Activated T-cell treated with anti-CD3 and anti-CD28 coated beads, Interleukin-2, amount 50 U/mL, for 24 hours (primary cell): ENCODE measurements at regions not wholly inside any gene's neighbourhood (a gene's known extent, or its start where the extent isn't known, plus 50 kb on each side); places are given as distances from the start of the nearest gene placed in this dataset.

Source experiments
- DNase-seq: peaks from one replicate; pipeline ENCODE4 v3.0.0-alpha.2; 2020
- H3K27ac Mint-ChIP-seq: 2 replicates; pipeline ENCODE4 v1.8.0; 2020; ENCODE audit warnings: mild to moderate bottlenecking, mixed read lengths
- H3K27me3 Mint-ChIP-seq: 2 replicates; pipeline ENCODE4 v1.8.0; 2020; ENCODE audit warnings: mixed read lengths
- H3K36me3 Mint-ChIP-seq: 2 replicates; pipeline ENCODE4 v1.8.0; 2020; ENCODE audit warnings: low read depth, mixed read lengths
- H3K4me1 Mint-ChIP-seq: 2 replicates; pipeline ENCODE4 v1.8.0; 2020; ENCODE audit warnings: low read depth, mixed read lengths
- H3K4me3 Mint-ChIP-seq: 2 replicates; pipeline ENCODE4 v1.8.0; 2020; ENCODE audit warnings: mild to moderate bottlenecking, moderate library complexity, mixed read lengths
- H3K9me3 Mint-ChIP-seq: 2 replicates; pipeline ENCODE4 v1.8.0; 2020; ENCODE audit warnings: mixed read lengths

- DNase-seq = no peak
Observed at GRCh38 chr5:136427426-136427825, 62.1 kb upstream of the TRPC7 start.

GRCh38 chr5:136425921-136426320 lies 60.6 kb upstream of the TRPC7 start:
- Mint-ChIP-seq H3K36me3 (no peaks in the 10 kb centered on the region), H3K4me1 (no peaks in the 10 kb centered on the region), H3K27me3 (no peaks in the 10 kb centered on the region), H3K27ac (no peak overlapping the region), H3K4me3 (no peak overlapping the region), H3K9me3 (peaks cover 4% of the 10 kb centered on the region)
- no peak for DNase-seq

More at GRCh38 chr5:136427426-136427825, 62.1 kb upstream of the TRPC7 start:
- no peaks in the 10 kb centered on the region for H3K36me3 Mint-ChIP-seq
- H3K4me1 Mint-ChIP-seq = no peaks in the 10 kb centered on the region
- no peak overlapping the region for H3K4me3 Mint-ChIP-seq
- H3K9me3 Mint-ChIP-seq = peaks cover 4% of the 10 kb centered on the region
- H3K27ac Mint-ChIP-seq = no peak overlapping the region
- no peaks in the 10 kb centered on the region for H3K27me3 Mint-ChIP-seq

- Mint-ChIP-seq H3K27me3 (no peaks in the 10 kb centered on the region), H3K4me1 (no peaks in the 10 kb centered on the region), H3K36me3 (no peaks in the 10 kb centered on the region), H3K27ac (no peak overlapping the region), H3K9me3 (peaks cover 3% of the 10 kb centered on the region), H3K4me3 (no peak overlapping the region)
- peak; percentile 35 for DNase-seq
Observed at GRCh38 chr5:136424835-136425584, 59.7 kb upstream of the TRPC7 start.

GRCh38 chr5:136423944-136424606 lies 58.7 kb upstream of the TRPC7 start:
- Mint-ChIP-seq H3K4me3 (no peak overlapping the region), H3K36me3 (no peaks in the 10 kb centered on the region), H3K9me3 (no peaks in the 10 kb centered on the region), H3K27ac (no peak overlapping the region), H3K4me1 (no peaks in the 10 kb centered on the region), H3K27me3 (no peaks in the 10 kb centered on the region)
- no peak for DNase-seq

- no peak for DNase-seq
- Mint-ChIP-seq H3K36me3 (no peaks in the 10 kb centered on the region), H3K27me3 (no peaks in the 10 kb centered on the region), H3K4me1 (no peaks in the 10 kb centered on the region), H3K4me3 (no peak overlapping the region), H3K27ac (no peak overlapping the region), H3K9me3 (no peaks in the 10 kb centered on the region)
Observed at GRCh38 chr5:136420168-136420898, 55.0 kb upstream of the TRPC7 start.

- no peaks in the 10 kb centered on the region for H3K27me3 Mint-ChIP-seq
- no peak overlapping the region for H3K27ac Mint-ChIP-seq
- H3K36me3 Mint-ChIP-seq = no peaks in the 10 kb centered on the region
- H3K9me3 Mint-ChIP-seq = no peaks in the 10 kb centered on the region
- DNase-seq = no peak
- no peaks in the 10 kb centered on the region for H3K4me1 Mint-ChIP-seq
- no peak overlapping the region for H3K4me3 Mint-ChIP-seq
Observed at GRCh38 chr5:136418301-136418700, 53.0 kb upstream of the TRPC7 start.
